WTC11 (cell line): ENCODE measurements at regions not wholly inside any gene's neighbourhood (a gene's known extent, or its start where the extent isn't known, plus 50 kb on each side); places are given as distances from the start of the nearest gene placed in this dataset.

Experiments used
- ATAC-seq: fragments of 200-7000 bp; cut with Tn5 transposase; 2 replicates; pipeline ENCODE4 v1.10.0; 2021; ENCODE audit warnings: mild to moderate bottlenecking, moderate library complexity
- CTCF ChIA-PET: fragments of 300-600 bp; sonication (Branson Sonifier 250); formaldehyde crosslinking; loops from one replicate; lab custom pipeline; 2021; ENCODE audit warnings: antibody characterized with exemption; lab: Charles Lee
- POLR2A ChIA-PET: fragments of 350-600 bp; sonication (Branson Sonifier 250); formaldehyde crosslinking; loops from one replicate; lab custom pipeline; 2021; ENCODE audit warnings: antibody characterized with exemption; lab: Charles Lee
- DNase-seq: peaks from one replicate; pipeline ENCODE4 v3.0.0; 2021; ENCODE audit warnings: low spot score
- H3K27ac Mint-ChIP-seq: 2 replicates; pipeline ENCODE4 v1.8.0; 2021; ENCODE audit warnings: mixed read lengths
- H3K27me3 Mint-ChIP-seq: 2 replicates; pipeline ENCODE4 v1.8.0; 2021; ENCODE audit warnings: low read depth, mild to moderate bottlenecking, moderate library complexity, mixed read lengths
- H3K36me3 Mint-ChIP-seq: 2 replicates; pipeline ENCODE4 v1.8.0; 2021; ENCODE audit warnings: mixed read lengths
- H3K4me1 Mint-ChIP-seq: 2 replicates; pipeline ENCODE4 v1.8.0; 2022; ENCODE audit warnings: mixed read lengths
- H3K4me3 Mint-ChIP-seq: 2 replicates; pipeline ENCODE4 v1.8.0; 2021; ENCODE audit warnings: mild to moderate bottlenecking, moderate library complexity, mixed read lengths
- H3K9me3 Mint-ChIP-seq: 2 replicates; pipeline ENCODE4 v1.8.0; 2021; ENCODE audit warnings: mixed read lengths
- AR ChIP-seq: fragments of 250-450 bp; sonication (Bioruptor Pico); IDR thresholded peaks from 2 replicates; pipeline ENCODE4 v1.9.0; 2021; ENCODE audit warnings: mild to moderate bottlenecking
- CREM ChIP-seq: sonication (generic); formaldehyde crosslinking; IDR thresholded peaks from 2 replicates; pipeline ENCODE4 v1.8.1; 2022; ENCODE audit warnings: mild to moderate bottlenecking, missing genetic modification reagents, moderate library complexity
- E2F1 ChIP-seq: sonication (generic); formaldehyde crosslinking; IDR thresholded peaks from 2 replicates; pipeline ENCODE4 v1.8.0; 2022; ENCODE audit warnings: mild to moderate bottlenecking, missing genetic modification reagents
- ELF4 ChIP-seq: sonication (generic); formaldehyde crosslinking; IDR thresholded peaks from 2 replicates; pipeline ENCODE4 v1.8.1; 2022; ENCODE audit warnings: low read depth, mild to moderate bottlenecking, moderate library complexity, missing genetic modification reagents
- NFYB ChIP-seq: sonication (generic); formaldehyde crosslinking; conservative IDR thresholded peaks from 2 replicates; pipeline ENCODE4 v1.8.0; 2022; ENCODE audit warnings: low read depth, missing genetic modification reagents
- PRDM15 ChIP-seq: sonication (generic); formaldehyde crosslinking; IDR thresholded peaks from 2 replicates; pipeline ENCODE4 v1.8.0; 2022; ENCODE audit warnings: missing genetic modification reagents
- STAT6 ChIP-seq: sonication (generic); formaldehyde crosslinking; conservative IDR thresholded peaks from 2 replicates; pipeline ENCODE4 v1.8.1; 2023; ENCODE audit warnings: mild to moderate bottlenecking, low read depth, missing genetic modification reagents, moderate library complexity
- ZNF396 ChIP-seq: fragments of 250-450 bp; sonication (Bioruptor Pico); IDR thresholded peaks from 2 replicates; pipeline ENCODE4 v1.8.0; 2021; ENCODE audit warnings: mild to moderate bottlenecking, moderate library complexity, borderline replicate concordance
- ZNF423 ChIP-seq: fragments of 250-450 bp; sonication (Bioruptor Pico); IDR thresholded peaks from 2 replicates; pipeline ENCODE4 v2.1.2; 2022; ENCODE audit warnings: mild to moderate bottlenecking, moderate library complexity
- ZNF532 ChIP-seq: fragments of 250-450 bp; sonication (Bioruptor Pico); IDR thresholded peaks from 2 replicates; pipeline ENCODE4 v1.9.0; 2021; ENCODE audit warnings: mild to moderate bottlenecking, borderline replicate concordance

- TF ChIP-seq ZNF532 (CRISPR knock-in tag) (no peak), PRDM15 (CRISPR knock-in tag) (no peak)
Observed at GRCh38 chr1:234854645-234855039, 244.7 kb upstream of the IRF2BP2 start (continued).

- Mint-ChIP-seq H3K36me3 (peaks cover 5% of the 10 kb centered on the region; the same call in 1 of the 2 replicates), H3K9me3 (peaks cover 9% of the 10 kb centered on the region), H3K4me3 (no peak overlapping the region), H3K4me1 (peaks cover 22% of the 10 kb centered on the region), H3K27me3 (no peaks in the 10 kb centered on the region)
- DNase-seq, result no peak
- no peak for ATAC-seq
- ChIA-PET CTCF (interaction anchor here (1.0 kb wide), 1 partner anchor 9 kb away, joined by 5 read pairs; no protein-coding TSS in a partner anchor), POLR2A (no interaction called here)
- no peak for TF ChIP-seq CREM (CRISPR knock-in tag)
- TF ChIP-seq AR (CRISPR knock-in tag), result no peak
- no peak for TF ChIP-seq NFYB (CRISPR knock-in tag)
- TF ChIP-seq ELF4 (CRISPR knock-in tag), result no peak
- TF ChIP-seq ZNF423 (CRISPR knock-in tag), result no peak
- TF ChIP-seq ZNF396 (CRISPR knock-in tag), result no peak
- no peak for TF ChIP-seq STAT6 (CRISPR knock-in tag)
- no peak for TF ChIP-seq E2F1 (CRISPR knock-in tag)
- TF ChIP-seq, all 79 proteins: peak for 0
- H3K27ac Mint-ChIP-seq, result no peak overlapping the region
Observed at GRCh38 chr1:234853906-234854644, 244.1 kb upstream of the IRF2BP2 start.
